Lower leg skin (tissue), 3 donors: ENCODE measurements at regions not wholly inside any gene's neighbourhood (a gene's known extent, or its start where the extent isn't known, plus 50 kb on each side); places are given as distances from the start of the nearest gene placed in this dataset.

Experiments
- POLR2A ChIP-seq, 2 donors: fragments of 450-650 bp; IDR thresholded peaks; one replicate each; pipeline ENCODE4 v1.6.1; 2016 to 2017; ENCODE audit warnings: antibody characterized with exemption in 2 of 2, mild to moderate bottlenecking in 1 of 2, moderate library complexity in 1 of 2
- TF ChIP-seq, protein P1 (sequence below), 3 donors: fragments of 450-650 bp; IDR thresholded peaks; one replicate each; pipeline ENCODE4 v1.5.1; 2016; ENCODE audit warnings: antibody characterized with exemption in 3 of 3, mild to moderate bottlenecking in 3 of 3, moderate library complexity in 2 of 3

DNA sequence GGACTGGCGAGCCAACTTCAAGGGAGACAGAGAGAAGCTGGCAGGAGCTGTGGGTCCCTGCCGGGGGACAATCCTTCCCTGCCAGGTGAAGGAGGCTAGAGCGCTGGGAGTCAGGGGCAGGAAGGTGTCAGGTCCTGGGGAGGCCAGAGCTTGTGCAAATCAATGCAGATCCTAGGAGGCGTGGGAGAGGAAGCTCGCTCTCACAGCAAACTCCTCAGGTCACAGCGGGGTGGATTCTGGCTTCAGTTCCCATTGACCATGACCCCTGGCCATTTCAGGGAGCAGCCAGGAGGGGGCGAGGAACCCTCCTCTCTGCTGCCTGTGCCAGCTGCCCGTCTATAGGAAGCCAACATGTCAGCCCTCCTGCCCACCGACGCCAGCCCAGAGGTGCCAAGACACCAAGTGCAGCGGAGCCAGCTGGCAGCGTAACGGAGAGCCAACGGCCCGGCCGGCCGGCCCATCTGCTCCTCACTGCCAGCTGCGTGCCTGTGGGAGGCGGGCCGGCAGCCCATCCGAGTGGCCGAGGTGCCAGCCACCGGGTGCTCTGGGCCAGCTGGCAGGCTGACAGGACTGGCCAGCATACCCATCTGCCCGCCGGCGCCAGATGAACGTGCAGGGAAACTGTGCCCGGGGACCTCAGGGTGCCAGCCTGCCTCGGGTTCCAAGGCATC, 374.8 kb downstream of the MIAT start:
- TF ChIP-seq, protein P1, sequence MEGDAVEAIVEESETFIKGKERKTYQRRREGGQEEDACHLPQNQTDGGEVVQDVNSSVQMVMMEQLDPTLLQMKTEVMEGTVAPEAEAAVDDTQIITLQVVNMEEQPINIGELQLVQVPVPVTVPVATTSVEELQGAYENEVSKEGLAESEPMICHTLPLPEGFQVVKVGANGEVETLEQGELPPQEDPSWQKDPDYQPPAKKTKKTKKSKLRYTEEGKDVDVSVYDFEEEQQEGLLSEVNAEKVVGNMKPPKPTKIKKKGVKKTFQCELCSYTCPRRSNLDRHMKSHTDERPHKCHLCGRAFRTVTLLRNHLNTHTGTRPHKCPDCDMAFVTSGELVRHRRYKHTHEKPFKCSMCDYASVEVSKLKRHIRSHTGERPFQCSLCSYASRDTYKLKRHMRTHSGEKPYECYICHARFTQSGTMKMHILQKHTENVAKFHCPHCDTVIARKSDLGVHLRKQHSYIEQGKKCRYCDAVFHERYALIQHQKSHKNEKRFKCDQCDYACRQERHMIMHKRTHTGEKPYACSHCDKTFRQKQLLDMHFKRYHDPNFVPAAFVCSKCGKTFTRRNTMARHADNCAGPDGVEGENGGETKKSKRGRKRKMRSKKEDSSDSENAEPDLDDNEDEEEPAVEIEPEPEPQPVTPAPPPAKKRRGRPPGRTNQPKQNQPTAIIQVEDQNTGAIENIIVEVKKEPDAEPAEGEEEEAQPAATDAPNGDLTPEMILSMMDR (IDR thresholded peaks at IDR 0.05) = no peak
- no peak for TF ChIP-seq POLR2A (IDR thresholded peaks at IDR 0.05)
